GM23248 (cell line): ENCODE measurements at regions not wholly inside any gene's neighbourhood (a gene's known extent, or its start where the extent isn't known, plus 50 kb on each side); places are given as distances from the start of the nearest gene placed in this dataset.

Experiments
- DNase-seq: peaks from one replicate; pipeline ENCODE4 v3.0.0-alpha.2; 2015
- H2AFZ ChIP-seq: fragments of 200-600 bp; sonication (generic); 2 replicates; pipeline ENCODE4 v1.6.1; 2016; ENCODE audit warnings: antibody characterized with exemption
- H3F3A ChIP-seq: fragments of 200-600 bp; sonication (generic); 2 replicates; pipeline ENCODE4 v1.6.1; 2016; ENCODE audit warnings: mild to moderate bottlenecking, antibody characterized with exemption, mixed run types; ENCODE audit not compliant: insufficient read depth
- H3K27ac ChIP-seq: fragments of 200-600 bp; sonication (generic); 2 replicates; pipeline ENCODE4 v1.5.1; 2016; ENCODE audit warnings: mild to moderate bottlenecking
- H3K27me3 ChIP-seq: fragments of 200-600 bp; sonication (generic); replicated peaks from 2 replicates; pipeline ENCODE4 v1.6.1; 2016; ENCODE audit warnings: mild to moderate bottlenecking; ENCODE audit not compliant: insufficient read depth
- H3K36me3 ChIP-seq: fragments of 200-600 bp; sonication (generic); 2 replicates; pipeline ENCODE4 v1.6.1; 2016; ENCODE audit warnings: low read depth, mild to moderate bottlenecking
- H3K4me1 ChIP-seq: fragments of 200-600 bp; sonication (generic); 2 replicates; pipeline ENCODE4 v1.6.1; 2016; ENCODE audit warnings: mild to moderate bottlenecking; ENCODE audit not compliant: insufficient read depth
- H3K4me2 ChIP-seq: fragments of 200-600 bp; sonication (generic); one replicate; pipeline ENCODE4 v1.6.1; 2016; ENCODE audit warnings: mild to moderate bottlenecking; ENCODE audit not compliant: unreplicated experiment
- H3K4me3 ChIP-seq: fragments of 200-600 bp; sonication (generic); 2 replicates; pipeline ENCODE4 v1.5.1; 2016; ENCODE audit warnings: mild to moderate bottlenecking
- H3K79me2 ChIP-seq: fragments of 200-600 bp; sonication (generic); 2 replicates; pipeline ENCODE4 v1.6.1; 2016; ENCODE audit warnings: mild to moderate bottlenecking; ENCODE audit not compliant: insufficient read depth
- H3K9ac ChIP-seq: fragments of 200-600 bp; sonication (generic); 2 replicates; pipeline ENCODE4 v1.6.1; 2016; ENCODE audit warnings: mild to moderate bottlenecking
- H3K9me2 ChIP-seq: fragments of 200-600 bp; sonication (generic); 2 replicates; pipeline ENCODE4 v1.6.1; 2016; ENCODE audit warnings: mixed run types, mild to moderate bottlenecking, moderate library complexity; ENCODE audit not compliant: insufficient read depth
- H3K9me3 ChIP-seq: fragments of 200-600 bp; sonication (generic); one replicate; pipeline ENCODE4 v1.6.1; 2017; ENCODE audit warnings: low read depth
- H4K20me1 ChIP-seq: fragments of 200-600 bp; sonication (generic); 2 replicates; pipeline ENCODE4 v1.6.0; 2016; ENCODE audit not compliant: insufficient read depth
- EZH2 ChIP-seq: fragments of 200-600 bp; sonication (generic); IDR thresholded peaks from 2 replicates; pipeline ENCODE4 v1.6.1; 2018; ENCODE audit warnings: antibody characterized with exemption, mild to moderate bottlenecking; ENCODE audit not compliant: insufficient read depth, poor library complexity, severe bottlenecking
- EZH2phosphoT487 ChIP-seq: fragments of 200-600 bp; sonication (generic); IDR thresholded peaks from 2 replicates; pipeline ENCODE4 v1.6.1; 2018; ENCODE audit warnings: antibody characterized with exemption, moderate library complexity, mild to moderate bottlenecking, low read depth; ENCODE audit not compliant: insufficient read depth
- WGBS, 2 experiments: methylation state at CpG; one replicate each; pipeline ENCODE4 v1.1.6; 2015 to 2017; ENCODE audit warnings: low lambda C conversion rate in 2 of 2, low coverage in 1 of 2; ENCODE audit errors: missing lambda C conversion rate in 2 of 2; 5-methylcytosine and 5-hydroxymethylcytosine counted together
- in situ Hi-C: fragments of 300-500 bp; cut with MboI; formaldehyde crosslinking; loops from 2 replicates; pipeline ENCODE4 v1.15.0; 2020

GRCh38 chr12:77324416-77324762 is 259.0 kb upstream of the E2F7 start:
- no peak for DNase-seq
- Histone ChIP-seq H3K27me3 (0 out of 2 replicates have a peak, but pooled peaks cover 5% of the 10 kb centered on the region), H3K9ac (peak overlapping the region; percentile 68), H3K4me3 (peak overlapping the region; percentile 95), H4K20me1 (no peaks in the 10 kb centered on the region), H3K9me2 (no peaks in the 10 kb centered on the region), H3K27ac (no peak overlapping the region), H3K4me1 (no peaks in the 10 kb centered on the region), H3F3A (no peaks in the 10 kb centered on the region), H3K9me3 (no peaks in the 10 kb centered on the region), H2AFZ (peak overlapping the region; percentile 95), H3K36me3 (no peaks in the 10 kb centered on the region), H3K4me2 (peak overlapping the region; percentile 83), H3K79me2 (no peaks in the 10 kb centered on the region)
- TF ChIP-seq EZH2phosphoT487 (no peak), EZH2 (no peak)
- 0 to 1% methylated on average over 15 of the region's 15 CpGs for WGBS, 2 experiments
- in situ Hi-C loops = loop anchor here (25.0 kb wide), 1 partner anchor 363 kb away; no protein-coding TSS in a partner anchor

- in situ Hi-C loops = loop anchor here (25.0 kb wide), 1 partner anchor 363 kb away; no protein-coding TSS in a partner anchor
These were observed 258.5 kb upstream of the E2F7 start for GRCh38 chr12:77323788-77324415.

GRCh38 chr12:77319166-77319565 is 253.8 kb upstream of the E2F7 start:
- no peaks in the 10 kb centered on the region for H3K9me3 ChIP-seq
- no peak overlapping the region for H3K27ac ChIP-seq
- TF ChIP-seq EZH2phosphoT487 = no peak
- no peak for TF ChIP-seq EZH2
- in situ Hi-C loops = loop anchor here (25.0 kb wide), 1 partner anchor 368 kb away; no protein-coding TSS in a partner anchor
- H3F3A ChIP-seq = no peaks in the 10 kb centered on the region
- no peak overlapping the region for H3K4me2 ChIP-seq
- 91 to 97% methylated on average over 2 of the region's 2 CpGs for WGBS, 2 experiments
- no peaks in the 10 kb centered on the region for H3K4me1 ChIP-seq
- no peaks in the 10 kb centered on the region for H3K79me2 ChIP-seq
- H3K36me3 ChIP-seq = no peaks in the 10 kb centered on the region
- H4K20me1 ChIP-seq = no peaks in the 10 kb centered on the region
- H3K27me3 ChIP-seq = no peaks in the 10 kb centered on the region
- H3K9me2 ChIP-seq = no peaks in the 10 kb centered on the region
- no peak overlapping the region for H3K9ac ChIP-seq
- no peak overlapping the region for H2AFZ ChIP-seq
- no peak overlapping the region for H3K4me3 ChIP-seq
- DNase-seq = no peak

More at GRCh38 chr12:77323788-77324415, 258.5 kb upstream of the E2F7 start:
- Histone ChIP-seq H3K9me2 (no peaks in the 10 kb centered on the region), H3K4me2 (peak overlapping the region; percentile 83), H4K20me1 (no peaks in the 10 kb centered on the region), H3K27ac (no peak overlapping the region), H3F3A (no peaks in the 10 kb centered on the region), H3K79me2 (no peaks in the 10 kb centered on the region), H3K9ac (no peak overlapping the region), H3K4me3 (no peak overlapping the region), H2AFZ (no peak overlapping the region; the same call in 1 of the 2 replicates), H3K36me3 (no peaks in the 10 kb centered on the region), H3K9me3 (no peaks in the 10 kb centered on the region), H3K27me3 (0 out of 2 replicates have a peak, but pooled peaks cover 5% of the 10 kb centered on the region), H3K4me1 (no peaks in the 10 kb centered on the region)
- no peak for DNase-seq
- no peak for TF ChIP-seq EZH2phosphoT487
- no peak for TF ChIP-seq EZH2
- WGBS, 2 experiments = 78 to 82% methylated on average over 6 of the region's 6 CpGs

- no peak for DNase-seq
- TF ChIP-seq EZH2 = no peak
- no peak for TF ChIP-seq EZH2phosphoT487
- H3K36me3 ChIP-seq = no peaks in the 10 kb centered on the region
- 92% methylated on average over 3 of the region's 3 CpGs for WGBS, 2 experiments
- no peak overlapping the region for H3K4me2 ChIP-seq
- H3K9me3 ChIP-seq = no peaks in the 10 kb centered on the region
- H4K20me1 ChIP-seq = no peaks in the 10 kb centered on the region
- no peaks in the 10 kb centered on the region for H3K4me1 ChIP-seq
- no peak overlapping the region for H2AFZ ChIP-seq
- no peaks in the 10 kb centered on the region for H3K9me2 ChIP-seq
- H3K79me2 ChIP-seq = no peaks in the 10 kb centered on the region
- H3K9ac ChIP-seq = no peak overlapping the region
- in situ Hi-C loops = loop anchor here (25.0 kb wide), 1 partner anchor 372 kb away; no protein-coding TSS in a partner anchor
- no peaks in the 10 kb centered on the region for H3K27me3 ChIP-seq
- no peak overlapping the region for H3K4me3 ChIP-seq
- H3F3A ChIP-seq = no peaks in the 10 kb centered on the region
- no peak overlapping the region for H3K27ac ChIP-seq
These were observed 250.0 kb upstream of the E2F7 start for GRCh38 chr12:77315407-77315806.
